Activated CD4-positive, CD25-positive, alpha-beta regulatory T cell treated with anti-CD3 and anti-CD28 coated beads, Interleukin-2, amount 50 U/mL, for 16 hours (primary cell): ENCODE measurements at regions not wholly inside any gene's neighbourhood (a gene's known extent, or its start where the extent isn't known, plus 50 kb on each side); places are given as distances from the start of the nearest gene placed in this dataset.

ENCODE experiments used
- DNase-seq: peaks from one replicate; pipeline ENCODE4 v3.0.0-alpha.2; 2020; ENCODE audit warnings: low read depth, low spot score

DNA sequence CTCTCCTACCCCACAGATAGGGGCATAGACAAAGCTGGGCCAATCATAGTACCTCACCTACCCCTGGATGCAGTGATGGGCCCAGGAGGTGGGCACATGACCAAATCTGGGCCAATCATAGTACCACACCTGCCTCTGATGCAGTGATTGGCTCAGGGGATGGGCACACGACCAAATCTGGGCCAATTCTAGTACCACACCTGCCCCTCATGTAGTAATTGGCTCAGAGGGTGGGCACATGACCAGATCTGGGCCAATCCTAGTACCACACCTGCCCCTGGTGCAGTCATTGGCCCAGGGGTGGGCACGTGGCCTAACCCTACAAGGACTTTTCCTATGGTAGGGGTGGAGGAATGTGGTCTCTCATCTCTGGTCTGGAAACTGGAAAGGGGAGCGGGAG, 56.9 kb upstream of the MEF2A start:
- DNase-seq: no peak

DNA sequence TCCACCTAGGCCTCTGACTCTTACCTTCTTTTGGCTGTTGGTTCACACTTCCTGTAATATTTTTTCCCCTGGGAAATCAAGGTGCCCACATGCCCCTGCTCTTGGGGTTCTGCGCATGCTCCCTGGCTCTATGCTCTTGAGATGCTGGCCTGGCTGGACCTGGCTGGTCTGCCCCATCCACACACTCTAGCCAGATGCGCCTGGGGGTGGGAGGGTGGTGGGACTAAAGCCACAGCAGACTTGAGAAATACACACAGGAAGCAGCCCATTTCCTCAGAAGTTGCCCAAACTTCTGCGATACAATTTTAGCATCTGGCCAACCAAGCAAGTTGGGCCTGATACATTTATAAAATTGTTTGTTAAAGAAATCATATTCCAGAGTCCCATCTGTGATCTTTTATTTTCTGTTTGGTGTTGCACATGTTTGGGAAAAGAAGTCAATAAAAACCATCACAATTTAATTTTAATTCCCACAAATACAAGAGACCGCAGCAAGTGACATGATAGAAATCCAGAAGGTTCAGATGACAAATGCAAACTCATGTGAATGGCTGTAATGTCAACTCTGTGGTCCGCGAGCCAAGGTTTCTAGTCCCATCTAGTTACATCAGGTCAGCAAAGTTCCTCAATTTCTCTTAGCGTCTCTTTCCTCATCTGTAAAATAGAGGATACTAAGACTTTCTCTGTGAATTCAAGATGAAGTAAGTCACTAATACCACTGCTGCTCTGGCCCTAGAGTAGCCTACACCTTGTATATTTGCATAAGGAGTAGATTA, 55.9 kb upstream of the MEF2A start:
- DNase-seq: no peak

DNA sequence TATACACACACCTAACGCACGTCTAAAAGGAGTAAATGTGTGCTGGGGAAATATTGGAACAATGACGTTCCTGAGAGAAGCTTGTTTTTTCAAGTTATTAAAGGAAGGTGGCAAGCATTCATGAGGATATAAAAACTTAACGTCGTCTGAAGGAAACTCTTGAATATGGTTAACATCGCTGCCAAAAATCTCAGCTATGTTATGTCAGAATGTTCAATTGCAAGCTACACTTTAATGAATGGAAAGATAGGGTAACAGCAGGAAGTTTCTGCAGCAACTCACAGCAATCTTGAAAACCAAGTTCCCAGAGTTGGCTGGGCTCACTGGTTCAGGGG, 54.3 kb upstream of the MEF2A start:
- DNase-seq: no peak

DNA sequence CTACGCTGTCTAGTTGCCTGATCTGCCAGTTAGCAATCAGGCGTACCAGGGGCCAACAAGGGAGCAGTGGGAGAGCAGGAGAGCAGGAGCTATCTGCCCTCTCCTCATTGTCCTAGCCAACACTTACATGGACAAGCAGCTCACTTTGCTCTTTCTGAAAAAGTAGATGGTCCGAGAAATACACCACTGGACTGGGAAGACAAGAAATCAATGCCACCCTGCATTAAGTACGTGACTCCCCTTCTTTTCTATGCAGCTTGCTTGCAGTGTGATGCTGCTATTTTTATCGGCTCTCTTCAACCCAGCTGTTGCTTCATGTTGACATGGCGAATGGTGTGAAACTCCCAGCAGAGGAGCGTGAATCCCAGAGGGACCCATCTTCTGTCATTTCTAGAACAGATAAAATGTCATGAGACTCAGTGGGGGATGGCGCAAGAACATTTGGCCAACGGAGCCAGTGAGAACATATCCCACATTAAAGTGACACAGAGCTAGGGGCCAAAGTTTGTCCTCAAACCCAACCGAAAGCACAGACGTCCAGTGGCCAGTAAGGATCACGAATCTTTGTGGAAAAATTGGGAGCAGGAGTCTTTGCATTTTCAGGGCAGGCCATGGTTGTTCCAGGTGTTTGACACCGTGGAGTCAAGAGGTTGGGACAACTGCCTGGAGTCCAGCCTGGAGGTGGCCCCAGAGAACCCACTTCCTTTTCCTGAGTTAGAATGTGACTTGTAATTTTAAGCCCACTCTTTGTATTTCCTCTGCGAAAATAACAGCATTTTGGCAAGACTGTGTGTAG, 53.7 kb upstream of the MEF2A start:
- DNase-seq: no peak

DNA sequence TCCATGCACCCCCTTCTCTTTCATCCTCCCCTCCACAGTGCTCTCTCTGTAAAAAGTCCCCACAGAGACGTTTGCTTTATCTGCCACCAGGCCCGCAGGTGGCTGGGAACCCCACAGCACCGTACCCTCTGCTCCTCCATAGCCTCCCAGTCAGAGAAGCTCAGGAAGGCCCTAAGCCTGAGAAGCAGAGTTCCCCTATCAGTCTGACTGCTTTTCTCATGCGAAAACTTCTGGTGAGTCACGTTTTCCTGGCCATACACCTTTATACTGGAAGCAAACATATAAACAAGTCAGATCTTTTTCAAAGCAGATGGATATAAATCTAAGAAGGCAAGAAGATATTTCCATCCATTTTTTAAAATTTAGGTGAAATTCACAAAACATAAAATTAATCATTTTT, 51.5 kb upstream of the MEF2A start:
- no peak for DNase-seq
